ENCODE measurements at regions not wholly inside any gene's neighbourhood (a gene's known extent, or its start where the extent isn't known, plus 50 kb on each side); places are given as distances from the start of the nearest gene placed in this dataset.

DNA sequence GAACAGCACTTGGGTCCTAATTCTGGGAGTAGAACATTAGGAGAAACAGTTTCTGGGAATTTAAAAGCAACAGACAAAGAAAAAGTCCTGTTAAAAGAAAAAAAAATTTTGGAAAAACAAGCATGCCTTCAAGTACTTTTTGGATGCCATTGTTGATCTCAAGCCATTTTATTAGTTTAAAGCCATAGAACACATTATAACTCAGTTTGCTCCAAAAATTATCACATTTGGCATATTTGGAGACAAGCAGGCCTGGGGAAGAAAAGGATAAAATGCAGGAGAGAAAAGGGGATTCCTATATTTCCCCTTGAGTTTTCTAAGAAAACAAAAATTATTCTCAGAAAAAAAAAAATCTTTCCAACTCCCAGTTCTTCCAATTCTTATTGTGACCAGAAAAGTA, 146.8 kb downstream of the TENT5C start:
- Histone ChIP-seq H3K4me2 (ENCODE audit: low read length) (no peak overlapping the region), H3K79me2 (ENCODE audit: low read length) (no peaks in the 10 kb centered on the region), H2AFZ (ENCODE audit: low read depth, low read length) (no peak overlapping the region), H3K36me3 (replicated peaks; ENCODE audit: low read depth, low read length) (no peaks in the 10 kb centered on the region), H3K27me3 (ENCODE audit: low read depth, low read length) (peaks cover 26% of the 10 kb centered on the region), H3K9ac (ENCODE audit: low read length) (no peak overlapping the region), H3K27ac (ENCODE audit: low read length) (no peak overlapping the region), H3K4me1 (ENCODE audit: low read length) (peaks cover 6% of the 10 kb centered on the region), H4K20me1 (ENCODE audit: insufficient read depth, low read length) (no peaks in the 10 kb centered on the region), H3K9me3 (ENCODE audit: insufficient read depth, low read length) (no peaks in the 10 kb centered on the region), H3K4me3 (ENCODE audit: low read length) (no peak overlapping the region)
- TF ChIP-seq, protein P1, sequence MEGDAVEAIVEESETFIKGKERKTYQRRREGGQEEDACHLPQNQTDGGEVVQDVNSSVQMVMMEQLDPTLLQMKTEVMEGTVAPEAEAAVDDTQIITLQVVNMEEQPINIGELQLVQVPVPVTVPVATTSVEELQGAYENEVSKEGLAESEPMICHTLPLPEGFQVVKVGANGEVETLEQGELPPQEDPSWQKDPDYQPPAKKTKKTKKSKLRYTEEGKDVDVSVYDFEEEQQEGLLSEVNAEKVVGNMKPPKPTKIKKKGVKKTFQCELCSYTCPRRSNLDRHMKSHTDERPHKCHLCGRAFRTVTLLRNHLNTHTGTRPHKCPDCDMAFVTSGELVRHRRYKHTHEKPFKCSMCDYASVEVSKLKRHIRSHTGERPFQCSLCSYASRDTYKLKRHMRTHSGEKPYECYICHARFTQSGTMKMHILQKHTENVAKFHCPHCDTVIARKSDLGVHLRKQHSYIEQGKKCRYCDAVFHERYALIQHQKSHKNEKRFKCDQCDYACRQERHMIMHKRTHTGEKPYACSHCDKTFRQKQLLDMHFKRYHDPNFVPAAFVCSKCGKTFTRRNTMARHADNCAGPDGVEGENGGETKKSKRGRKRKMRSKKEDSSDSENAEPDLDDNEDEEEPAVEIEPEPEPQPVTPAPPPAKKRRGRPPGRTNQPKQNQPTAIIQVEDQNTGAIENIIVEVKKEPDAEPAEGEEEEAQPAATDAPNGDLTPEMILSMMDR (IDR thresholded peaks at IDR 0.05; ENCODE audit: low read depth, low read length) = no peak
- no peak for TF ChIP-seq EZH2phosphoT487 (IDR thresholded peaks at IDR 0.05; ENCODE audit: low read depth)

DNA sequence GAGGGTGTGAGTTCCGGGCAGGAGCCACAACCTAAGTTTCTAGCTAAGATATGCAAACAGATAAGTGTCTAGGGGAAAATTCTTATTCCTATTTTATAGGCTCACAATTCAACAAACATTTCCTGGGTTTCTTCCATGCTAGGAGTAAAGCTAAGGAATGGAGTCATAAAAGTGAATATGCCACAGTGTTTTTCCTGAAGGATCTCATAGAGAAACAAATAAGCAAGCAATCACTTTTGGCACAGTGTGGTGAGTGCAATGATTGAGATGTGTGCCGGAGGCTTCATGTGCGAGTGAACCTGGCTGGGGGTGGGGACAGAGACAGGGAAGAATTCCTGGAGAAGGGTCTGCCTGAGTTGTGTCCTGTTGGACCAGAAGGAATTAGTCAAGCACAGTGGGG, 147.4 kb downstream of the TENT5C start:
- Histone ChIP-seq H3K27me3 (ENCODE audit: low read depth, low read length) (peaks cover 30% of the 10 kb centered on the region), H3K4me1 (ENCODE audit: low read length) (peaks cover 6% of the 10 kb centered on the region), H2AFZ (ENCODE audit: low read depth, low read length) (no peak overlapping the region), H4K20me1 (ENCODE audit: insufficient read depth, low read length) (no peaks in the 10 kb centered on the region), H3K79me2 (ENCODE audit: low read length) (no peaks in the 10 kb centered on the region), H3K36me3 (replicated peaks; ENCODE audit: low read depth, low read length) (no peaks in the 10 kb centered on the region), H3K9me3 (ENCODE audit: insufficient read depth, low read length) (no peaks in the 10 kb centered on the region), H3K4me3 (ENCODE audit: low read length) (no peak overlapping the region), H3K4me2 (ENCODE audit: low read length) (peak overlapping the region; percentile 93; the same call in 1 of the 2 replicates), H3K9ac (ENCODE audit: low read length) (no peak overlapping the region), H3K27ac (ENCODE audit: low read length) (no peak overlapping the region)
- TF ChIP-seq, protein P1 (IDR thresholded peaks at IDR 0.05; ENCODE audit: low read depth, low read length) = no peak
- TF ChIP-seq EZH2phosphoT487 (IDR thresholded peaks at IDR 0.05; ENCODE audit: low read depth) = no peak

DNA sequence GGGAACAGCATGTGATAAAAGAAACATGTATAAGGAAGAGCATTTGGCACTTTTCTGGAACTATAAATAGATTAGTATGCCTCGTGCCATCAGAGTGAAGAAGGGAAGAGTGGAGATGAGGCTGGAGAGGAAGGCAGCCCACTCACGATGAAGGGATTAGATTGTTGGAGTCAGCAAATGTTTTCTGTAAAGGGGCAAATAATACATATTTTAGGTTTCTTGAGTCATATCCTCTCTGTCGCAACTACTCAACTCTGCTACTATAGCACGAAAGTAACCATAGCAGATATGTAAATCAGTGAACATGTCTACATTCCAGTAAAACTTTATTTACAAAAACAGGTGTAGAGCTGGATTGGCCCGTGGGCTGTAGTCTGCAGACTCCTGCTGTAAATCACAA, 147.8 kb downstream of the TENT5C start:
- Histone ChIP-seq H3K27ac (ENCODE audit: low read length) (no peak overlapping the region), H3K36me3 (replicated peaks; ENCODE audit: low read depth, low read length) (no peaks in the 10 kb centered on the region), H4K20me1 (ENCODE audit: insufficient read depth, low read length) (no peaks in the 10 kb centered on the region), H2AFZ (ENCODE audit: low read depth, low read length) (no peak overlapping the region), H3K4me2 (ENCODE audit: low read length) (peak overlapping the region; percentile 93), H3K79me2 (ENCODE audit: low read length) (no peaks in the 10 kb centered on the region), H3K9me3 (ENCODE audit: insufficient read depth, low read length) (no peaks in the 10 kb centered on the region), H3K4me3 (ENCODE audit: low read length) (peak overlapping the region; percentile 66), H3K4me1 (ENCODE audit: low read length) (peaks cover 9% of the 10 kb centered on the region), H3K9ac (ENCODE audit: low read length) (no peak overlapping the region), H3K27me3 (ENCODE audit: low read depth, low read length) (peaks cover 30% of the 10 kb centered on the region)
- TF ChIP-seq, protein P1 (IDR thresholded peaks at IDR 0.05; ENCODE audit: low read depth, low read length) = no peak
- no peak for TF ChIP-seq EZH2phosphoT487 (IDR thresholded peaks at IDR 0.05; ENCODE audit: low read depth)

DNA sequence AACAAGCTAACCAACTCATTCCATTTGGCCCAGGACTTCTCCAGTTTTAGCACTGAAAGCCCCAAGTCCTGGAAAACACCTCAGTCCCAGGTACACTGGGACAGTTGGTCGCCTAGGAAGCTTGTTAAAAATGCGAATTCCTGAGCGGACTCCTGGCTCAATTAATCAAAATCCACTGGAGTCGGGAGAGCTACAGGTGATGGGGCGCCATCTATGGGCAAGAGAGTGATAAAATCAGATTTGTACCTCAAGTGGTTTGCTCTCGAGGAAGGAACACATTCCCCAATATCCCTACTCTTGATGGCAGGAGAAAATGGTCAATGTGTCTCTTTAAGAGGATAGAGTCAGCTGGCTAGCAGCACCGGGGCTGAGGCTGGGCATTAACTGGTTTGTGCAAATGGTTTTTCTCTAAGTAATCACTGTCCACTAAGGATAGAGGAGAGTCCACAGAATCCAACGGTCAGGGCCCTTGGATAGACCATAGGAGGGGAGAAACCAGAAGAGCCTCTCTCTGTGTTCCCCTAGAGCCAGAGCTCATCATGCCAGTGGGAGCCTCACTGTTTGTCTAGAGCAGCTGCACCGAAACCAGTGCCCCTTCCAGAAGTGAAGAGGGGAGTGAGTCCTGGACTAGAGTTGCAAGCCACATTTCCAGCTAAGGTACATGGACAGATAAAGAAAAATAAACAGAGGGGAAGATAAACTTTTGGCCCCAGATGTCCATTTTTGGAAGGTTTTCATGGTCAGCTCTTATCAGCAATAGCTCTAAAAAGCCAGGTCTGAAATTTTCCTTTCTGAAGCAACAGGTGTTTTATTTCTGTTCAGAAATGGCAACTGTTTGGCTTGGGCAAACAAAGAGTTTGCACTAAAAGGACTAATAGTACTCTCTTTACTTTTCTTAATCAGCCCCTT, 148.5 kb downstream of the TENT5C start:
- H3K4me3 ChIP-seq (ENCODE audit: low read length) = peak overlapping the region; percentile 66
- peaks cover 30% of the 10 kb centered on the region for H3K27me3 ChIP-seq (ENCODE audit: low read depth, low read length)
- no peaks in the 10 kb centered on the region for H3K9me3 ChIP-seq (ENCODE audit: insufficient read depth, low read length)
- no peaks in the 10 kb centered on the region for H3K79me2 ChIP-seq (ENCODE audit: low read length)
- no peaks in the 10 kb centered on the region for H3K36me3 ChIP-seq (replicated peaks; ENCODE audit: low read depth, low read length)
- peaks cover 9% of the 10 kb centered on the region for H3K4me1 ChIP-seq (ENCODE audit: low read length)
- no peaks in the 10 kb centered on the region for H4K20me1 ChIP-seq (ENCODE audit: insufficient read depth, low read length)
- no peak overlapping the region for H2AFZ ChIP-seq (ENCODE audit: low read depth, low read length)
- TF ChIP-seq, protein P1 (IDR thresholded peaks at IDR 0.05; ENCODE audit: low read depth, low read length) = peak; percentile 72
- TF ChIP-seq EZH2phosphoT487 (IDR thresholded peaks at IDR 0.05; ENCODE audit: low read depth) = no peak
- H3K4me2 ChIP-seq (ENCODE audit: low read length) = peak overlapping the region; percentile 93
- no peak overlapping the region for H3K27ac ChIP-seq (ENCODE audit: low read length)
- H3K9ac ChIP-seq (ENCODE audit: low read length) = no peak overlapping the region

All from OCI-LY3 (cell line).